Skeletal muscle satellite cell (primary cell): ENCODE measurements at regions not wholly inside any gene's neighbourhood (a gene's known extent, or its start where the extent isn't known, plus 50 kb on each side); places are given as distances from the start of the nearest gene placed in this dataset.
"Not testable (repeated sequence)": the region's sequence is repeated elsewhere in the genome, so short reads cannot be mapped to it uniquely, and the experiment has no call there.

Source experiments
- H3K27me3 ChIP-seq: 2 replicates; pipeline ENCODE4 v1.7.0; 2013; ENCODE audit warnings: low read length; ENCODE audit not compliant: control insufficient read depth, insufficient read depth
- H3K36me3 ChIP-seq: 2 replicates; pipeline ENCODE4 v1.7.0; 2013; ENCODE audit warnings: mild to moderate bottlenecking, control low read depth, low read length; ENCODE audit not compliant: insufficient read depth
- H3K4me1 ChIP-seq: 2 replicates; pipeline ENCODE4 v1.7.0; 2013; ENCODE audit warnings: low read length; ENCODE audit not compliant: control insufficient read depth, insufficient read depth
- H3K4me2 ChIP-seq: 2 replicates; pipeline ENCODE4 v1.7.0; 2013; ENCODE audit warnings: mild to moderate bottlenecking, low read length
- H3K4me3 ChIP-seq: 2 replicates; pipeline ENCODE4 v1.7.0; 2013; ENCODE audit warnings: low read length
- H3K9ac ChIP-seq: 2 replicates; pipeline ENCODE4 v1.7.0; 2013; ENCODE audit warnings: mild to moderate bottlenecking, low read depth, low read length, moderate library complexity
- H3K9me3 ChIP-seq: replicated peaks from 2 replicates; pipeline ENCODE4 v1.7.0; 2013; ENCODE audit warnings: mild to moderate bottlenecking, control low read depth, low read length

- Histone ChIP-seq H3K4me1 (no peaks in the 10 kb centered on the region), H3K4me3 (no peak overlapping the region), H3K36me3 (no peaks in the 10 kb centered on the region), H3K9ac (no peak overlapping the region), H3K9me3 (no peaks in the 10 kb centered on the region), H3K4me2 (no peak overlapping the region), H3K27me3 (no peaks in the 10 kb centered on the region)
Observed at GRCh38 chr13:39926345-39926744, 270.9 kb downstream of the COG6 start.

GRCh38 chr13:39928261-39928660 lies 272.8 kb downstream of the COG6 start:
- Histone ChIP-seq H3K36me3 (no peaks in the 10 kb centered on the region), H3K4me2 (no peak overlapping the region), H3K9me3 (no peaks in the 10 kb centered on the region), H3K9ac (no peak overlapping the region), H3K4me1 (no peaks in the 10 kb centered on the region), H3K27me3 (no peaks in the 10 kb centered on the region), H3K4me3 (no peak overlapping the region)

- Histone ChIP-seq H3K9me3 (no peaks in the 10 kb centered on the region), H3K36me3 (no peaks in the 10 kb centered on the region), H3K4me2 (no peak overlapping the region), H3K9ac (no peak overlapping the region), H3K27me3 (no peaks in the 10 kb centered on the region), H3K4me3 (no peak overlapping the region), H3K4me1 (no peaks in the 10 kb centered on the region)
Observed at GRCh38 chr13:39929583-39929982, 274.1 kb downstream of the COG6 start.

- Histone ChIP-seq H3K27me3 (no peaks in the 10 kb centered on the region), H3K36me3 (no peaks in the 10 kb centered on the region), H3K4me2 (no peak overlapping the region), H3K9ac (no peak overlapping the region), H3K9me3 (no peaks in the 10 kb centered on the region), H3K4me1 (no peaks in the 10 kb centered on the region), H3K4me3 (no peak overlapping the region)
Observed at GRCh38 chr13:39930060-39930459, 274.6 kb downstream of the COG6 start.

GRCh38 chr13:39930544-39931444 lies 275.3 kb downstream of the COG6 start:
- H3K36me3 ChIP-seq: no peaks in the 10 kb centered on the region
- H3K4me1 ChIP-seq: no peaks in the 10 kb centered on the region
- H3K9ac ChIP-seq: no peak overlapping the region
- no peaks in the 10 kb centered on the region for H3K9me3 ChIP-seq
- no peaks in the 10 kb centered on the region for H3K27me3 ChIP-seq
- H3K4me2 ChIP-seq: no peak overlapping the region
- H3K4me3 ChIP-seq: no peak overlapping the region

- Histone ChIP-seq H3K4me3 (no peak overlapping the region), H3K36me3 (no peaks in the 10 kb centered on the region), H3K4me1 (no peaks in the 10 kb centered on the region), H3K4me2 (no peak overlapping the region), H3K27me3 (no peaks in the 10 kb centered on the region), H3K9me3 (no peaks in the 10 kb centered on the region), H3K9ac (no peak overlapping the region)
Observed at GRCh38 chr13:39931505-39931904, 276.0 kb downstream of the COG6 start.

- not testable (repeated sequence) for H3K36me3 ChIP-seq, H3K4me2 ChIP-seq, H3K4me3 ChIP-seq, H3K27me3 ChIP-seq, H3K4me1 ChIP-seq, H3K9me3 ChIP-seq, H3K9ac ChIP-seq
Observed at GRCh38 chr13:39932514-39932913, 277.1 kb downstream of the COG6 start.

- Histone ChIP-seq H3K4me3 (no peak overlapping the region), H3K27me3 (no peaks in the 10 kb centered on the region), H3K4me1 (no peaks in the 10 kb centered on the region), H3K4me2 (no peak overlapping the region), H3K9me3 (no peaks in the 10 kb centered on the region), H3K9ac (no peak overlapping the region), H3K36me3 (no peaks in the 10 kb centered on the region)
Observed at GRCh38 chr13:39935155-39935554, 279.7 kb downstream of the COG6 start.

GRCh38 chr13:39938596-39938995 lies 283.1 kb downstream of the COG6 start:
- Histone ChIP-seq H3K9ac (no peak overlapping the region), H3K9me3 (no peaks in the 10 kb centered on the region), H3K36me3 (no peaks in the 10 kb centered on the region), H3K4me3 (no peak overlapping the region), H3K4me2 (no peak overlapping the region), H3K4me1 (peaks cover 6% of the 10 kb centered on the region), H3K27me3 (no peaks in the 10 kb centered on the region)

GRCh38 chr13:39941236-39941635 lies 285.8 kb downstream of the COG6 start:
- Histone ChIP-seq H3K4me2 (no peak overlapping the region), H3K27me3 (no peaks in the 10 kb centered on the region), H3K4me3 (no peak overlapping the region), H3K9ac (no peak overlapping the region), H3K9me3 (no peaks in the 10 kb centered on the region), H3K36me3 (no peaks in the 10 kb centered on the region), H3K4me1 (peaks cover 7% of the 10 kb centered on the region)

GRCh38 chr13:39941911-39942551 lies 286.6 kb downstream of the COG6 start:
- Histone ChIP-seq H3K4me3 (no peak overlapping the region), H3K4me2 (no peak overlapping the region), H3K9ac (no peak overlapping the region), H3K9me3 (no peaks in the 10 kb centered on the region), H3K36me3 (no peaks in the 10 kb centered on the region), H3K4me1 (peaks cover 7% of the 10 kb centered on the region), H3K27me3 (no peaks in the 10 kb centered on the region)
